ENCODE measurements at regions not wholly inside any gene's neighbourhood (a gene's known extent, or its start where the extent isn't known, plus 50 kb on each side); places are given as distances from the start of the nearest gene placed in this dataset.

- Histone ChIP-seq H3K36me3 (ENCODE audit: control insufficient read depth, insufficient read depth, low read length) (no peaks in the 10 kb centered on the region), H3K9me3 (replicated peaks; ENCODE audit: control insufficient read depth, insufficient read depth, low read depth, low read length) (no peaks in the 10 kb centered on the region), H3K4me2 (ENCODE audit: insufficient read depth, low read length) (no peak overlapping the region), H3K27me3 (ENCODE audit: control insufficient read depth in 2 of 2, insufficient read depth in 2 of 2, low read length in 2 of 2) (peaks cover 42 to 69% of the 10 kb centered on the region in 2 experiments), H3K27ac (ENCODE audit: extremely low read depth, low read depth, low read length) (no peak overlapping the region), H3K79me2 (ENCODE audit: control insufficient read depth, insufficient read depth, low read length) (no peaks in the 10 kb centered on the region), H2AFZ (ENCODE audit: low read depth, low read length) (no peak overlapping the region), H3K4me1 (replicated peaks in 1 of 2; ENCODE audit: control insufficient read depth in 2 of 2, insufficient read depth in 2 of 2, low read length in 2 of 2) (no peaks in the 10 kb centered on the region), H3K4me3 (no peak overlapping the region), H4K20me1 (replicated peaks; ENCODE audit: control insufficient read depth, insufficient read depth, low read length) (peaks cover 9% of the 10 kb centered on the region), H3K9me1 (ENCODE audit: control insufficient read depth, insufficient read depth, low read length) (no peaks in the 10 kb centered on the region), H3K9ac (ENCODE audit: insufficient read depth in 1 of 2, low read depth in 2 of 2, low read length in 2 of 2) (no peak overlapping the region)
- WGBS (ENCODE audit: insufficient coverage, low coverage, missing lambda C conversion rate), result 1% methylated on average over 7 of the region's 7 CpGs
- CTCF ChIA-PET (ENCODE audit: low intra/inter-chr PET ratio), result no interaction called here
- FAIRE-seq (no peak), ATAC-seq (no peak), DNase-seq (ENCODE audit: extremely low read depth in 1 of 4, low spot score in 3 of 4) (no peak)
- no TSS peak for BruUV-seq (replicated peaks)
- TF ChIP-seq TBP (optimal IDR thresholded peaks at IDR 0.05; ENCODE audit: low read depth, low read length) (no peak), FUS (optimal IDR thresholded peaks at IDR 0.05; ENCODE audit: low read depth, low read length) (no peak), TCF7 (IDR thresholded peaks at IDR 0.05; ENCODE audit: borderline replicate concordance) (no peak), GTF3C2 (IDR thresholded peaks at IDR 0.05; ENCODE audit: borderline replicate concordance, extremely low read depth, insufficient read length) (no peak), ZNF79 (CRISPR knock-in tag; IDR thresholded peaks at IDR 0.05; ENCODE audit: low read depth) (no peak), FOXP4 (CRISPR knock-in tag; IDR thresholded peaks at IDR 0.05; ENCODE audit: borderline replicate concordance) (no peak), KAT2B (IDR thresholded peaks at IDR 0.05; ENCODE audit: low read depth, low read length) (no peak), ZNF253 (CRISPR knock-in tag; conservative IDR thresholded peaks at IDR 0.05) (no peak), ZNF766 (CRISPR knock-in tag; conservative IDR thresholded peaks at IDR 0.05) (no peak), RBM14 (IDR thresholded peaks at IDR 0.05; ENCODE audit: borderline replicate concordance, insufficient read depth, low read depth, low read length) (no peak)
- POLR2A ChIA-PET, result interaction anchor here (0.6 to 0.8 kb wide), 4 partner anchors 15 to 778 kb away, joined by 3 to 4 read pairs (median 4); no protein-coding TSS in a partner anchor
- intact Hi-C loops (cut with micrococcal nuclease) (no loop called here), in situ Hi-C loops (cut with MboI) (no loop called here)
These were observed 394.9 kb upstream of the TNRC6C start for GRCh38 chr17:77563439-77564102.
